KBM-7 (cell line): ENCODE measurements at regions not wholly inside any gene's neighbourhood (a gene's known extent, or its start where the extent isn't known, plus 50 kb on each side); places are given as distances from the start of the nearest gene placed in this dataset.

Experiments used
- DNase-seq: peaks from one replicate; pipeline ENCODE4 v3.0.0-alpha.2; 2015
- in situ Hi-C: fragments of 300-500 bp; cut with MboI; formaldehyde crosslinking; loops from 2 replicates; pipeline ENCODE4 v1.14.3; 2020; ENCODE audit warnings: low sequenced_read_pairs, low pct_unique_long_range_greater_than_20kb, mixed read lengths

DNA sequence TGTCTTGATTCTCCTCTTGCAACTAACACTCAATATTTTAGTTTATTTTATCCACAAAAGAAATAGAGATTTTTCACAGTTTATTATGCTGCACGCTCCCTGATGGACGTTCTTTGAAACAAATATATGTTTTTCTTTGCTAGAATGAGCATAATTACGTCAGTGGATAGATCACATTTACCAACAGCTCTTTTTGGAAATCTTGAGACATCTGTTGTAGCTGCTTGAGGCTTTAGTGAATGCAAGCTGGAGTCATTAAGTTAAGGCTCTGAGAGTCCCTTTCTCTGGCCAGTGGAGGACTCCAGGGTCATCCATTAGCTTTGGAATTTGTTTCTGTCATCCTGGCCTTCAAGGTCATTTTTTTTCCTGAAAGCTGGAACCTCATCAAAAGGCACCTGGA is 405.6 kb upstream of the TMEM132C start:
- in situ Hi-C loops = no loop called here
- DNase-seq = no peak

DNA sequence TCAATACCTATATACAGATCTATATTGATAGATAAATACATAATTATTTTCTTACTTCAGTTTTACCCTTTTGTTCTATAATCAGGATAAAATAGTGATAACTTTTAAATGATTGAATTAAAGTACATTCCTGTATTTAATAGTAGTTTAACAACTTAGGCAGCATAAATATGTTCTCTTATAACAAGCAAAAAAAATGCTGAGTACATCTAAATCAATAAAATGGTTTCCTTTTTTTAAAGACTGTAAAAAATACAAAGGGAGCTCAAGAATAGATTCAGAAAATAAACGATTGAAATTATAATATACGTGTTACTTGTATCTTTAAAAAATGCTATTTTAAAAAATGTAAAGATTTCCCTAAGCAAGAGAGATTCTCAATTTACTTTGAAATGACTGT is 393.7 kb upstream of the TMEM132C start:
- no peak for DNase-seq
- in situ Hi-C loops = no loop called here

- DNase-seq = no peak
- in situ Hi-C loops = no loop called here
Observed at GRCh38 chr12:127881371-127882140, 385.4 kb upstream of the TMEM132C start.

DNA sequence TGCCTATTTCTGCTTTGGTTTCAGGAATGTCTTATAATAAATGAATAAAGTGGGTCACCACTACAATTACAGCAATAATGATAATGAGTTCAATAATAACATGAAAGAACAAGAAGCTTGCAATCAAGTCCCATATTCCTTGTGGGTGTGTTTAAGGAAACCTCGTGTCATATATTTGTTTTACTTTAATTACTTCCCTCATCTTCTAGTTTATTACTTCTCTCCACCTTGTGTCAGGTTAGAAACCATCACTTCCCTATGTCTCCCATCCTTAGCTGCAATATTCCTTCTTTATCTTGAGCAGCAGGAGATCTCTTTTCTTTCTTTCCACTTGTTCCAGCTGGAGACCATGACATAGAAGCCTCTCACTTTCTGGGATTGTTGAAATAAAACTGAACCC is 384.0 kb upstream of the TMEM132C start:
- DNase-seq = no peak
- in situ Hi-C loops = no loop called here

DNA sequence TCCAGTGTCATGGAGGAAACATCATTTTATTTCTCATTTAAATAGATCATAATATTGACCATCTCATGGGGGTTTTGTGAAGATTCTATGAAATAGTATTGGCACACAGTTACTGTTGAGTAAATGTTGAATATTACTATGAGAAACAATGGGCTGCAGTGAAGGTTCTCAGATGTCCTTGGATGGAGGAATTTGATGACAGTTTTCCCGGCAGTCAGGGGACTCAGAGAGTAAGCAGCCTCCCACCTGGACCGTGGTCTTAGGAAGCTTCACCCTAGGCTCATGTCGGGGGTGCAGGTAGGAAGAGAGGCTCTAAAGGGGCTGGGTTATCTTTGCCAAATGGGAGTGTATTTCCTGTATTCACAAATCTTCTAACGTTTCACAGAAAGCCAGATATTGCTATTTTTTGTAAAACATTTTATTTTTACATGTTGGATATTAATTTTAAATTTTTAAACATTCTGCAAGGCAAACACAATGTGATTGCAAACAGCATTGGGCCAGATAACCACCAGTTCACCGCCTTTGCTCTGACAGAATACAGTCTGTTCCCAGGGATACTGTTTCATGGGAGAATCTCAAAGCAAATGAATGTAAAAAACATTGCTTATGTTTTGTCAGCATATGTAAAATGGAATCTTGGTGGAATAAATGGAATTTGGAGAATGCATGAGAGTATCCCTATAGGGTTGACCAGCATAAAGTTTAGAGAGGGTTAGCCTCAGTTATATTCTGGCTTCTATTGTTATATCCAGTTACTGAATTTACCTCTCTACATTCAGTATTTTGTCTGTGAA is 380.8 kb upstream of the TMEM132C start:
- in situ Hi-C loops = no loop called here
- no peak for DNase-seq

DNA sequence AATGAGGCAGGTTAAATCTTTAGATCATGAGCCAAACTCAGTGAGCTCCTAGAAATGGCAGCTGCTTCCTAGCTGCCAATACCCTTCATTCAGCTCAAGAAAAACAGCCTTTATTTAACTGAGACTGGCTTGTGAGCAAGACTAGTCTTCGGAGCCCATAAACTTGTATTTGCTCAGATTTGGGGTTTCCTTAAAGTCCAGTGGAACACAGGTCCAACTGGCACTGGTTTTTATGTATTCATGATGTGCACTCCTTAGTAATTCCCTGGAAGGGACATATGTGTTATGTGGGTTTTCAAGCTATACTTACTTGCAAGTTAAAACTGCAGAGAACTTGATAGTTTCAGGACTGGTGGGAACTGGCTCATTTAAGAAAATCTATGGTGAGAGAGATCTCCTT is 380.1 kb upstream of the TMEM132C start:
- in situ Hi-C loops = no loop called here
- DNase-seq = no peak

- no peak for DNase-seq
- in situ Hi-C loops = no loop called here
Observed at GRCh38 chr12:127888943-127889719, 377.8 kb upstream of the TMEM132C start.

DNA sequence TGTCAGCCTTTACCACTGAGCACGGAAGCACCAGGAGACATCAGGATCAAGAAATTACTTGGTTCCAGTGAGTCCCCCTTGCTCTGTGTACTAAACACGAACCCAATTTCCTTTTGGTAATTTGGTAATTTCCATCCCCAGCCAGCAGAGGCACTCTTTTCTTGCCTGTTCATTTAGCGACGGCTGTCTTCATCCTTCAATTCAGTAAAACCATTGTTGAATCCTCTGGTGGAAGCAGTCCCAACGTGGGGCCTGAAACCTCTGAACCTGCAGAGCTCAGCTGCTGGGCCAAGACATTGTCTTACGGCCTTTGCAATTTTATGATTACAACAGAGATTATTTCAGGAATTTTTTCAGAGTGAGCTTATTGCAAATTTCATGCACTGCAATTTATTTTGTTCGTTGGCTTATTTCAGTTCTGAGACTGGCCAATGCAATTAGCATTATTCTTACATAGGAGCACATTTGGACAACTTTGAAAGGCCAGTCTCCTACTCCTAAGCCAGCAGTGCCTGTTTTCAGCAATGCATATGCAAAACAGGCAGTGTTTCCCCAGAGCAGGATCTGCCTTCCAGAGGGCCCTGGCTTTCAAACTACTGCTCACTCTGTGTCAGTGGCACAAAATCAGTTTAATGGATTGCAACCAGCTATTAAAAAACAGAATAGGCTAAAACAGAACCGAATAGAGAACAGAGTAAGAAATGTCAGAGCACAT is 372.9 kb upstream of the TMEM132C start:
- in situ Hi-C loops = no loop called here
- DNase-seq = peak; percentile 18

DNA sequence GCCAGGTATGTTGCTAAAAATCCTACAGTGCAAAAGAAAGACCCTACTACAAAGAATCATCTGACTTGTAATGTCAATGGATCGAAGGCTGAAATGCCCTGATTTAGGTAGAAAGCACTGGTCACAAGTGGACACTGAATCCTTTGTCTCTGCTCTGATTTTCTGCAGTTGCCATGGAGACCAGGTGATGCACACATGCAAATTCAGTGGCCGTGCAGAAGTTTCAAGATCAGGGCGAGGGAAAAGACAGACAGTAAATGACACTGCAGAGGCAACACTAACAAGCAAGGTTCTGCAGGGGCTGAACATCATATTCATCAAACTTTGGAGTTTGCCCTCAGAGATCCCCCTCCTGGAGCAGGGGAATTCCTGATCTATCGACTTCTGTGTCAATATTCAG is 370.3 kb upstream of the TMEM132C start:
- in situ Hi-C loops = no loop called here
- no peak for DNase-seq

DNA sequence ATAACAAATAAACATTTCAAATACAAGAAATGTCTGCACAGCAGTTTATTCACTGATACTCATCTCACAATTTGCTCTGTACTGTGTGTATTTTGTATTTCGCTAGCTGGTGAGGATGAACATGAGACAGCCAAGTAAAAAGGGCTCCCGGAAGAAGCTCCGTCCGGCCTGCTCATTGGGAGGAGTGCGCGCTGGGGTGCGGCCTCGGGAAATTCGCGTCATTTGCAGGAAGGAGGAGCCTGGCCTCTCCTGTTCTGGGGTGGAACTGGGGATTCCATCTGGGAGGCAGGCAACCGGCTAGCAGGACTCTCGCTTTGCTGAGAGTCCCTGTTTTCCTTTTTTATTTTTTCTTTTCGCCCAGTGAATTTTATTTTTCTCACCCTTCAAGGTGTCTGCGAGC is 368.4 kb upstream of the TMEM132C start:
- in situ Hi-C loops = no loop called here
- no peak for DNase-seq

DNA sequence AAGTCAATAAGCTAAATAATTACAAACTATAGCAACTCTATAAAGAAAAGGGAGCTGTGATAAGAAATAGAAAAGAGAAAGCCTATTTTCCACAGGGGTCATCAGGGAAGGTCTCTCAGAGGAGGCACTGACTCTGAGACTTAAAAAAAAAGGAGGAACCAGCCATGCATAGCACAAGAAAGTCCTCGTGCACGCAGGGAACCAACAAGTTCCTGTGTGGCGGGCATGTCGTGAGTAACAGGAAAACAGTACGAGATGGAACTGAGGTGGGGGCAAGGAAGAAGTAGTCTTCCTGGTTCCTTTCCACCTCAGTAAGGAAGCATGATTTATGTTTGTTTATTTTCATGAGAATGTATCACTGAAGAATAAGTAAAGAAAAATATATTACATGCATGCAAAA is 367.0 kb upstream of the TMEM132C start:
- in situ Hi-C loops = no loop called here
- peak; percentile 2 for DNase-seq

- in situ Hi-C loops = no loop called here
- DNase-seq = no peak
Observed at GRCh38 chr12:127900386-127900785, 366.6 kb upstream of the TMEM132C start.

GRCh38 chr12:127903146-127903545 is 363.8 kb upstream of the TMEM132C start:
- in situ Hi-C loops = no loop called here
- DNase-seq = no peak

GRCh38 chr12:127909041-127909440 is 357.9 kb upstream of the TMEM132C start:
- in situ Hi-C loops = no loop called here
- DNase-seq = no peak

- in situ Hi-C loops = no loop called here
- no peak for DNase-seq
Observed at GRCh38 chr12:127911291-127911690, 355.7 kb upstream of the TMEM132C start.

DNA sequence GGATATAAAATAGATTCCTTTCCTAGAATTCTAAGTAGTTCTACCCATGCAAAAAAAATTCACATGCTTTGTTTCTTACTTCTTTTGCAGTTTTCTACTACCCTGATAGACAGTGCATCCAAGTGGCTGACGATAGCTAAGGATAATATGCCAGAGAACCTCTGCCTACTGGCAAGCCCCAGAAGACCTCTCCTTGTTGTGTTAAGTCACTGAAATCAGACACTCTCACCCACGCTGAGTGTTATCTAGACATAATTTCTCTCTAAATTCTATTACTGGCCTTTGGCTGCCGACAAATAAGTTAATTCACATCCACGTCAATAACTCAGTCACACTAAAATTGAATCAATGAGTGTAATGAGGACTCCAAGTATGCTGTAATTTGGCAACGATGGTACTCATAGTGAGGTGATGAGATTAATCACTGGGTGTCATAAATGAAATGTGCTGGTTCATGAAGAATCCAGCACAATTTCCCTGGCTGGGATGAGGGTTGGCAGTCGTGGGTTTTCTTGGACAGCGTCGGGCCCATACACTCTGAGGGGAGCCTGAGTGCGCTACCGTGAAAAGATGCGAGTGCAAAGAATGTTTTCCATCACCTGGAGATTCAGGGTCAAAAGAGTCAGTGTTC is 354.8 kb upstream of the TMEM132C start:
- DNase-seq = no peak
- in situ Hi-C loops = no loop called here

DNA sequence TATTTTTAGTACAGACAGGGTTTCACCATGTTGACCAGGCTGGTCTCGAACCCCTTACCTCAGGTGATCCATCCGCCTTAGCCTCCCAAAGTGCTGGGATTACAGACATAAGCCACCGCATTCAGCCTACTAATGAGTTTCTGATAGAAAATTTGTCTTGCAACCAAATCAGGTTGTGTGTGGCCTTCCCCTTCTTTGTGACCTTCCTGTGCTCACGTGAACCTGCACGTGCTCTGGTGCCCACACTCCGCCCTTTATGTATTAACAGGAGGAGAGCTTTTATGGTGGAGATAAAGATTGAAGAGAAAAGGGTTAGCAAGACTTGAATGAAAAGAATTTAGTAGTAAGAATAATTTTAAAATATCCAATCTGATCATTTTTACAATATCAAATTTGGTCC is 343.5 kb upstream of the TMEM132C start:
- no peak for DNase-seq
- in situ Hi-C loops = no loop called here

GRCh38 chr12:127925971-127926370 is 341.0 kb upstream of the TMEM132C start:
- DNase-seq = no peak
- in situ Hi-C loops = no loop called here

DNA sequence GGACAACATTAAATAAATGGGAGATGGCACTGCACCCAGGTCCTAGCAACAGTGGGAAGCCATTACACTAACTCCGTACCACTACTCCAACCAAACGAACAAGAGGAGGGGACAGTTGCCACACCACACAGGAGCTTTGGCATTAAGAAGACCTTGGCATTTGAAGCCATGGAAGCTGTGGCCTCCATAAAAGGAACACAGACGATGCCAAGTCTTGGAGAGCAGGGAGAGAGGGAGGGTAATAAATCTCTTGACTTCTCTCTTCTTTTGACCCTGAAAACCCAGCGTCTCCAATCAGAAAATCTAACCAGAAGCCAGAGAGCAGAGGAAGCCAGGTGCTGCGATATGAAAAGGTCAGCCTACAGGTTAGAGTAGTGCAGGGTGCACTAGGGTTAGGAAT is 338.8 kb upstream of the TMEM132C start:
- in situ Hi-C loops = no loop called here
- no peak for DNase-seq
